GM13977 (cell line): ENCODE measurements at regions not wholly inside any gene's neighbourhood (a gene's known extent, or its start where the extent isn't known, plus 50 kb on each side); places are given as distances from the start of the nearest gene placed in this dataset.
"Not testable (repeated sequence)": the region's sequence is repeated elsewhere in the genome, so short reads cannot be mapped to it uniquely, and the experiment has no call there.

Experiments used
- DNase-seq: peaks from one replicate; pipeline ENCODE4 v3.0.0; 2012; ENCODE audit warnings: low spot score
- in situ Hi-C: fragments of 300-500 bp; cut with MboI; formaldehyde crosslinking; loops from one replicate; pipeline ENCODE4 v1.12.0; 2022; ENCODE audit warnings: low sequenced_read_pairs, low pct_unique_long_range_greater_than_20kb, mixed read lengths, inconsistent platforms; ENCODE audit not compliant: unreplicated experiment
- TF ChIP-seq, protein P1 (sequence below): IDR thresholded peaks from 2 replicates; pipeline ENCODE4 v1.5.1; 2012; ENCODE audit warnings: mild to moderate bottlenecking, control low read depth; ENCODE audit not compliant: insufficient read depth; ENCODE audit errors: extremely low read depth, missing control alignments

GRCh38 chr5:5880077-5880763, 457.7 kb downstream of the ICE1 start:
- in situ Hi-C loops = loop anchor here (25.0 kb wide), 2 partner anchors 393 to 707 kb away; no protein-coding TSS in a partner anchor
- no peak for DNase-seq
- TF ChIP-seq, protein P1, sequence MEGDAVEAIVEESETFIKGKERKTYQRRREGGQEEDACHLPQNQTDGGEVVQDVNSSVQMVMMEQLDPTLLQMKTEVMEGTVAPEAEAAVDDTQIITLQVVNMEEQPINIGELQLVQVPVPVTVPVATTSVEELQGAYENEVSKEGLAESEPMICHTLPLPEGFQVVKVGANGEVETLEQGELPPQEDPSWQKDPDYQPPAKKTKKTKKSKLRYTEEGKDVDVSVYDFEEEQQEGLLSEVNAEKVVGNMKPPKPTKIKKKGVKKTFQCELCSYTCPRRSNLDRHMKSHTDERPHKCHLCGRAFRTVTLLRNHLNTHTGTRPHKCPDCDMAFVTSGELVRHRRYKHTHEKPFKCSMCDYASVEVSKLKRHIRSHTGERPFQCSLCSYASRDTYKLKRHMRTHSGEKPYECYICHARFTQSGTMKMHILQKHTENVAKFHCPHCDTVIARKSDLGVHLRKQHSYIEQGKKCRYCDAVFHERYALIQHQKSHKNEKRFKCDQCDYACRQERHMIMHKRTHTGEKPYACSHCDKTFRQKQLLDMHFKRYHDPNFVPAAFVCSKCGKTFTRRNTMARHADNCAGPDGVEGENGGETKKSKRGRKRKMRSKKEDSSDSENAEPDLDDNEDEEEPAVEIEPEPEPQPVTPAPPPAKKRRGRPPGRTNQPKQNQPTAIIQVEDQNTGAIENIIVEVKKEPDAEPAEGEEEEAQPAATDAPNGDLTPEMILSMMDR = no peak

DNA sequence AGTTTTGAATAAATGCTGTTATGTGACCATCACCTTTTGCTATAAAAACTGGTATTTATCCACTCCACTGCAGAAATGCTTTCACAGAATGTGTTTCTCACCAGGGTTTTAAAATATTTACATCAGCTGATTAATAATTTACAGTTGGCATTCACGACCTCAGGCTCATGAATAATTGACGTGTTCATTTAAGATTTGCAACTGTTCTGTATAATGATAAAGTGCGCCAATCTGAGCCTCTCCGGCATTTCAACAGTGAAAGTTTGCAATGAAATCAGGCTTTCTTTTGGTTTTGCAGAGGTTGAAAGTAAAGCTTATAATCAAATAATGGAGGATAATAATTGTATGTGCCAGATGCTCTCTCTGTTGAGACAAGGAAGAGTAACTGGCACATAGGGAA, 434.9 kb downstream of the ICE1 start:
- TF ChIP-seq, protein P1 = no peak
- no peak for DNase-seq
- in situ Hi-C loops = no loop called here

- in situ Hi-C loops = no loop called here
- TF ChIP-seq, protein P1 = no peak
- DNase-seq = no peak
Observed at GRCh38 chr5:5854087-5854486, 431.6 kb downstream of the ICE1 start.

DNA sequence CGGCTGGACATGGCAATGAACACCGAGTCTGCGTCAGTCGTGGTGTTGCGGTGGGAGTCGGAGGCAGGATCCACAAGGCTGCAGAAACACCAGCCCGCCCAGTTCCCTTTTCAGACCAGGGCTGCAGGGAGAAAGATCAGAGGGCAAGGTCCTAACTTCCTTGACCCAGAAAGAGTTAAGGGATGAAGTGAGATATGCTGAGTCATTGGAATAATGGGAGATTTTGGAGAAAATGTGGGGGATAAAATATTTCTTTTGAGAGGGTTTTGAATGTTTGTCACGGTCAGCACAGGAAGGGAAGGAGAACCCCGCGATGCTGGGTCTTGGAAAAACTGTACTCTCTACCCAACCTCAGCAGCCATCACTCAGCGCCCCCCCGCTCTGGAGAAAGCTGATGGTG, 416.0 kb downstream of the ICE1 start:
- TF ChIP-seq, protein P1 = no peak
- no peak for DNase-seq
- in situ Hi-C loops = no loop called here

GRCh38 chr5:5831622-5832021, 409.1 kb downstream of the ICE1 start:
- in situ Hi-C loops, DNase-seq: not testable (repeated sequence)

DNA sequence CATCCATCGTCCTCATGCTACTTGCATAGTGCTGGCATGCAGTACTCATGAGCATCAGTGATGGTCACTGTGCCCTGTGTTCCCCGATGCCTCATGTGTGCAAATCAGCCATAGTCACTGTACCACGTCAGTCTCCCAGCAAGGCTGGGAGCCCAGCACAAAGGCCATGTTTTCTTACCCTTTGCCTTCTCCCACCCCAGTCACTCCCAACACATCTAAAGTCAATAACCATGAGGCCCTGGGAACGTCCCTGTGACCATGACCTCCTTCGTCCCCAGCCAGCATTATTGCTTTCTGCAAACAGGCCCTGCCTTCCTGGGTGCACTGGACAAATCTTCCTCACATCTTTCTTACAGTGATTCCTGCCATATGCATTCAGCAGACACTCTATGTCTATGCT, 406.1 kb downstream of the ICE1 start:
- in situ Hi-C loops = no loop called here
- no peak for DNase-seq
- TF ChIP-seq, protein P1 = no peak

GRCh38 chr5:5826911-5827310, 404.4 kb downstream of the ICE1 start:
- TF ChIP-seq, protein P1 = no peak
- no peak for DNase-seq
- in situ Hi-C loops = no loop called here
